Uterus (tissue), 2 donors: ENCODE measurements at regions not wholly inside any gene's neighbourhood (a gene's known extent, or its start where the extent isn't known, plus 50 kb on each side); places are given as distances from the start of the nearest gene placed in this dataset.

Experiments used
- CTCF ChIP-seq, 4 experiments: fragments of 200-600 bp in 2 of 4; fragments of 450-650 bp in 2 of 4; sonication (generic) in 2 of 4; IDR thresholded peaks; one replicate each; pipeline ENCODE4 v1.5.1; 2016 to 2019; ENCODE audit warnings: antibody characterized with exemption in 4 of 4, mild to moderate bottlenecking in 2 of 4, moderate library complexity in 1 of 4
- POLR2A ChIP-seq, 2 donors: fragments of 450-650 bp; IDR thresholded peaks; one replicate each; pipeline ENCODE4 v1.6.1; 2016; ENCODE audit warnings: antibody characterized with exemption in 2 of 2, mild to moderate bottlenecking in 1 of 2, moderate library complexity in 1 of 2

- no peak for TF ChIP-seq CTCF (IDR thresholded peaks at IDR 0.05)
- no peak for TF ChIP-seq POLR2A (IDR thresholded peaks at IDR 0.05)
Measured at GRCh38 chr4:114041117-114041475, 61.6 kb upstream of the ARSJ start.
